PC-9 (cell line): ENCODE measurements at regions not wholly inside any gene's neighbourhood (a gene's known extent, or its start where the extent isn't known, plus 50 kb on each side); places are given as distances from the start of the nearest gene placed in this dataset.

Experiments
- BruUV-seq: library from RNA; stranded (reverse); fragments of 400-500 nt; replicated peaks from 2 replicates; lab custom pipeline; 2021; lab: Mats Ljungman, UMichigan
- CTCF ChIA-PET: fragments of 300-600 bp; sonication (Branson Sonifier 250); formaldehyde crosslinking; loops from one replicate; lab custom pipeline; 2022; ENCODE audit warnings: antibody characterized with exemption; lab: Charles Lee
- POLR2A ChIA-PET: fragments of 300-600 bp; sonication (Branson Sonifier 250); formaldehyde crosslinking; loops from one replicate; lab custom pipeline; 2022; ENCODE audit warnings: antibody characterized with exemption; ENCODE audit not compliant: unreplicated experiment; lab: Charles Lee
- DNase-seq, 2 experiments: peaks; one replicate each; pipeline versions ENCODE4 v3.0.0 to v3.0.0-alpha.2; 2015 to 2022; ENCODE audit warnings: mixed read lengths in 1 of 2
- H2AFZ ChIP-seq: fragments of 200-600 bp; sonication (generic); 2 replicates; pipeline ENCODE4 v1.8.1; 2017; ENCODE audit warnings: antibody characterized with exemption
- H3F3A ChIP-seq: fragments of 200-600 bp; sonication (generic); 2 replicates; pipeline ENCODE4 v1.8.1; 2017; ENCODE audit warnings: antibody characterized with exemption, mild to moderate bottlenecking, low read depth; ENCODE audit not compliant: insufficient read depth
- H3K27ac ChIP-seq: fragments of 200-600 bp; sonication (generic); 2 replicates; pipeline ENCODE4 v1.6.1; 2016; ENCODE audit warnings: mixed run types
- H3K27me3 ChIP-seq: fragments of 200-600 bp; sonication (generic); 2 replicates; pipeline ENCODE4 v1.6.1; 2016; ENCODE audit warnings: low read depth, mixed run types; ENCODE audit not compliant: insufficient read depth
- H3K36me3 ChIP-seq: fragments of 200-600 bp; sonication (generic); 2 replicates; pipeline ENCODE4 v1.6.1; 2016; ENCODE audit warnings: low read depth, mixed run types
- H3K4me1 ChIP-seq: fragments of 200-600 bp; sonication (generic); replicated peaks from 2 replicates; pipeline ENCODE4 v1.6.1; 2016; ENCODE audit warnings: mixed run types; ENCODE audit not compliant: insufficient read depth
- H3K4me2 ChIP-seq: fragments of 200-600 bp; sonication (generic); 2 replicates; pipeline ENCODE4 v1.6.1; 2017; ENCODE audit warnings: mixed run types
- H3K4me3 ChIP-seq: fragments of 200-600 bp; sonication (generic); 2 replicates; pipeline ENCODE4 v1.6.1; 2016; ENCODE audit warnings: mixed run types
- H3K79me2 ChIP-seq: fragments of 200-600 bp; sonication (generic); 2 replicates; pipeline ENCODE4 v1.6.1; 2017; ENCODE audit warnings: low read depth, mixed run types
- H3K9me2 ChIP-seq: fragments of 200-600 bp; sonication (generic); 2 replicates; pipeline ENCODE4 v1.8.1; 2017; ENCODE audit warnings: mild to moderate bottlenecking; ENCODE audit not compliant: insufficient read depth
- H3K9me3 ChIP-seq: fragments of 200-600 bp; sonication (generic); 2 replicates; pipeline ENCODE4 v1.8.1; 2016; ENCODE audit warnings: low read depth; ENCODE audit not compliant: insufficient read depth
- H4K20me1 ChIP-seq: fragments of 200-600 bp; sonication (generic); 2 replicates; pipeline ENCODE4 v1.8.1; 2017; ENCODE audit not compliant: insufficient read depth
- EZH2 ChIP-seq: fragments of 200-600 bp; sonication (generic); IDR thresholded peaks from 2 replicates; pipeline ENCODE4 v1.8.0; 2017; ENCODE audit warnings: antibody characterized with exemption, low read depth
- intact Hi-C: fragments of 100-400 bp; cut with micrococcal nuclease; formaldehyde crosslinking; loops from one replicate; pipeline ENCODE4 v1.10.0; 2022; ENCODE audit not compliant: unreplicated experiment
- TF ChIP-seq, protein P1 (sequence below): fragments of 200-600 bp; sonication (generic); conservative IDR thresholded peaks from 2 replicates; pipeline ENCODE4 v1.6.1; 2017; ENCODE audit warnings: mixed run types, antibody characterized with exemption, mild to moderate bottlenecking, moderate library complexity

DNA sequence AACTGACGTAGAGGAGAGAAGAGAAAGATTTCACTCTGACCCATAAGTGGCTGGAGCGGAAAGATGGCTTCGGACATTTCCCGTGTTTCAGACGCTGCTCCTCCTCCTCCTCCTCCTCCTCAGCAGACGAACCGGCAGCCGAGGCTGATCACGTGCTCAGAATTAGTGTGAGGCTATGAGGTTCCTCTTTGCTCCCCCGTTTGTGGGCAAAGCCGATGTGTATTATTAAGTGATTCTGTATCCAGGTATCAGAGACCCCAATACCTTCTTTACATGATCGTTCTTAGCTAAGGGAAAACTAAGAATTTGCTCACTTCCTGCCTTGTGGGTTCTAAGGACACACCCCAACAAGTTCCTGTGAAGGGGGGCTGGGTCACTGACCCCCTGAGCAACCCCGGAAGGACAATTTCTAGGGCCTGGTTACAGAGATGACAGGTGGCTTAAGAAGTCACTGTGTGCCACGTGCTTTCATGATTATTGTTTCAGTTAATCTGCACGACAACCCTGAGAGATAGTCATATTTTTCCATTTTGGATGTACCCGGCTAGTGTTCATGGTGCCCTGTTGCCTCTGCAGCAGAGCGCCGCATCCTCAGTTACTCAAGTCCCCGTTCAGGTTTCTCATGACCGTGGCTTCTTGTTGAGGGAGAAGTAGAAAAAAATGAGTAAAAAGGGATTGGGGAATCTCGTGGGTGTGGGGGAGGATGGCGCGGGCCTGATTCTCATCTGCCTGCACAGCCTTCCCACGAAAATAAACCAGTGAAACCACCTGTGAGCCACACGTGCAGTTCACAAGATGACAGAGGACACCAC lies 671.8 kb downstream of the QKI start:
- no TSS peak for BruUV-seq
- H4K20me1 ChIP-seq = no peaks in the 10 kb centered on the region
- H3F3A ChIP-seq = no peaks in the 10 kb centered on the region
- no peak overlapping the region for H3K27ac ChIP-seq
- H3K4me1 ChIP-seq = no peaks in the 10 kb centered on the region
- intact Hi-C loops = no loop called here
- no peak overlapping the region for H2AFZ ChIP-seq
- no peak for TF ChIP-seq EZH2
- TF ChIP-seq, protein P1, sequence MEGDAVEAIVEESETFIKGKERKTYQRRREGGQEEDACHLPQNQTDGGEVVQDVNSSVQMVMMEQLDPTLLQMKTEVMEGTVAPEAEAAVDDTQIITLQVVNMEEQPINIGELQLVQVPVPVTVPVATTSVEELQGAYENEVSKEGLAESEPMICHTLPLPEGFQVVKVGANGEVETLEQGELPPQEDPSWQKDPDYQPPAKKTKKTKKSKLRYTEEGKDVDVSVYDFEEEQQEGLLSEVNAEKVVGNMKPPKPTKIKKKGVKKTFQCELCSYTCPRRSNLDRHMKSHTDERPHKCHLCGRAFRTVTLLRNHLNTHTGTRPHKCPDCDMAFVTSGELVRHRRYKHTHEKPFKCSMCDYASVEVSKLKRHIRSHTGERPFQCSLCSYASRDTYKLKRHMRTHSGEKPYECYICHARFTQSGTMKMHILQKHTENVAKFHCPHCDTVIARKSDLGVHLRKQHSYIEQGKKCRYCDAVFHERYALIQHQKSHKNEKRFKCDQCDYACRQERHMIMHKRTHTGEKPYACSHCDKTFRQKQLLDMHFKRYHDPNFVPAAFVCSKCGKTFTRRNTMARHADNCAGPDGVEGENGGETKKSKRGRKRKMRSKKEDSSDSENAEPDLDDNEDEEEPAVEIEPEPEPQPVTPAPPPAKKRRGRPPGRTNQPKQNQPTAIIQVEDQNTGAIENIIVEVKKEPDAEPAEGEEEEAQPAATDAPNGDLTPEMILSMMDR = no peak
- H3K79me2 ChIP-seq = no peaks in the 10 kb centered on the region
- H3K36me3 ChIP-seq = no peaks in the 10 kb centered on the region
- H3K9me2 ChIP-seq = no peaks in the 10 kb centered on the region
- ChIA-PET CTCF (no interaction called here), POLR2A (no interaction called here)
- H3K27me3 ChIP-seq = peaks cover 33% of the 10 kb centered on the region
- H3K9me3 ChIP-seq = no peaks in the 10 kb centered on the region
- no peak for DNase-seq
- no peak overlapping the region for H3K4me2 ChIP-seq
- no peak overlapping the region for H3K4me3 ChIP-seq

DNA sequence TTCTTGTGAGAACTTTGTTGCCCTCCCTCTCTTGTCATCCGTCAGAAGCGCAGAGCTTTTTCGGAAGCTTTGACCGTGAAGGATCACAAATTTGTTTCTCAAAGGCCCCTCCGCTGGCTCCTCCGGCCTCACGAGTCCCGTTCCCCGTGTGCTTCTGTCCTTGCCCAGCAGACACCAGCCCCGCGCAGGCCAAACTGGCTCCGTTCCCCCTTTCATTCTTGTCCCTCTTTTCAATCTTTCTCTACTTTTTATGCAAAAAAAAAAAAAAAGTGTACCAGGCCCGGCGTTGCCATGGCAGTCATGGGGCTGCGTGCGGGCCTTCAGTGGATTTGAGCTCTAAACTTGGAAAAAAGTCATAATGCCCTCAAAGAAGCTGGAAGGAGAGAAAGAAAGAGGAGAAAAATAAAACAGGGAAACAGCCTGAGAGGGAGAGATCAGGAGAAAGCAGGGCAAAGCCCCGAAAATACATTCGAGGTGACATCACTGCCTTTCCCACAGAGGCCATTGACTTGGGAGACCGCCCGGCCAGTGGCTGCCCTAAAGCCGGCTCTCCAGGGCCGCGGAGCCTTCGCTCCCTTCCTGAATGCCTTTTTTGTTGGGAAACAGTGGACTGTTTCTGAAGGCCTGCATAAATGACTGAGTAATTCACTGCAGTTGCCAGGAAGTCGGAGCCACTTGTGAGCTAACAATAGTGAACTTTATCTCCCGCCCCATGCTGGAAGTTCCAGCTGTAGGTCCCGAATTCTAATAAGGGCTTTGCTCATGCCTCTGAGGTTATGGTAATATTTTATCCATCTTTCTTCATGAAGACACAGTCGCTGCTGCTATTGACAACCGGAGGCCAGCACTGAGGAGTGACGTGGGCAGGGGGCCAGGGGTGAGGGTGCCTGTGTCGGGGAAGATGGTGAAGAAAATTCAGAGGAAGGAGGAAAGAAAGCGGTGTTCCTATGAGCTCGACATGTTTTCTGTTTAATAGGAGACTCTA lies 670.9 kb downstream of the QKI start:
- Histone ChIP-seq H3K4me1 (no peaks in the 10 kb centered on the region), H3K27ac (no peak overlapping the region), H4K20me1 (no peaks in the 10 kb centered on the region), H3K9me2 (no peaks in the 10 kb centered on the region), H3K9me3 (no peaks in the 10 kb centered on the region), H3F3A (no peaks in the 10 kb centered on the region), H3K4me3 (no peak overlapping the region), H2AFZ (no peak overlapping the region), H3K27me3 (peaks cover 37% of the 10 kb centered on the region), H3K79me2 (no peaks in the 10 kb centered on the region), H3K4me2 (no peak overlapping the region), H3K36me3 (no peaks in the 10 kb centered on the region)
- POLR2A ChIA-PET = no interaction called here
- DNase-seq = no peak
- BruUV-seq = no TSS peak
- intact Hi-C loops = no loop called here
- TF ChIP-seq, protein P1 = no peak
- TF ChIP-seq EZH2 = no peak
- CTCF ChIA-PET = no interaction called here

DNA sequence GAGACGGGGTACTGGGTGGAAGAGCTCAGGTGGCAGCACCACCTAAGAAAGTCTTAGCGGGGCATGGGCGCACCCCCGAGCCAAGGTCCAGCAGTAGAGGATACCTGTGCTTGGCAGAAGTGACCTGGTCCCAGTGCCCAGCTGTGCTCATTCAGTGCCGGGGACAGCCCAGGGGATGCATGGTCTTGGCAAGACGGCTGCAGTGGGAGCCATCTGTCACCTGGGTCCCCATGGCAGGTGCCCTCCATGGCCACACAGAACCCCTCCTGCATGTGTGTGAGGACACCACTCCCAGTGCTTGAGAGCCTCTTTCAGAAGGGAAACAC lies 664.7 kb downstream of the QKI start:
- H3K27me3 ChIP-seq = peaks cover 10% of the 10 kb centered on the region; the same call in 1 of the 2 replicates
- intact Hi-C loops = no loop called here
- no TSS peak for BruUV-seq
- TF ChIP-seq, protein P1 = no peak
- no peak for TF ChIP-seq EZH2
- H4K20me1 ChIP-seq = no peaks in the 10 kb centered on the region
- H3K4me1 ChIP-seq = no peaks in the 10 kb centered on the region
- H3K4me2 ChIP-seq = no peak overlapping the region
- H3K27ac ChIP-seq = no peak overlapping the region
- no peaks in the 10 kb centered on the region for H3K9me3 ChIP-seq
- ChIA-PET POLR2A (no interaction called here), CTCF (no interaction called here)
- no peak overlapping the region for H3K4me3 ChIP-seq
- no peaks in the 10 kb centered on the region for H3K79me2 ChIP-seq
- no peaks in the 10 kb centered on the region for H3K36me3 ChIP-seq
- H3K9me2 ChIP-seq = no peaks in the 10 kb centered on the region
- DNase-seq = no peak
- H3F3A ChIP-seq = no peaks in the 10 kb centered on the region
- no peak overlapping the region for H2AFZ ChIP-seq
